Transverse colon (tissue), 4 donors: ENCODE measurements at regions not wholly inside any gene's neighbourhood (a gene's known extent, or its start where the extent isn't known, plus 50 kb on each side); places are given as distances from the start of the nearest gene placed in this dataset.

Experiments
- DNase-seq: peaks from one replicate; pipeline ENCODE4 v3.0.0-alpha.2; 2019
- H3K27ac ChIP-seq, 4 donors: fragments of 200-600 bp; sonication (generic); 2 replicates each; pipeline ENCODE4 v1.5.1; 2016 to 2018; ENCODE audit warnings: inconsistent platforms in 4 of 4
- H3K27me3 ChIP-seq: fragments of 200-600 bp; sonication (generic); 2 replicates; pipeline ENCODE4 v1.5.1; 2017; ENCODE audit warnings: inconsistent platforms
- H3K36me3 ChIP-seq, 4 donors: fragments of 200-600 bp; sonication (generic); 2 replicates each; pipeline ENCODE4 v1.5.1; 2017 to 2019; ENCODE audit warnings: inconsistent platforms in 4 of 4
- H3K4me1 ChIP-seq, 4 donors: fragments of 200-600 bp; sonication (generic); 2 replicates each; pipeline ENCODE4 v1.5.1; 2017 to 2020; ENCODE audit warnings: inconsistent platforms in 4 of 4
- H3K4me3 ChIP-seq, 4 donors: fragments of 200-600 bp; sonication (generic); 1 replicate in 1 of 4; 2 replicates in 3 of 4; pipeline versions ENCODE4 v1.5.1 to v1.6.1; 2017 to 2019; ENCODE audit warnings: inconsistent platforms in 4 of 4
- H3K9me3 ChIP-seq, 2 donors: fragments of 200-600 bp; sonication (generic); 2 replicates each; pipeline ENCODE4 v1.5.1; 2017 to 2019; ENCODE audit warnings: inconsistent platforms in 2 of 2
- CTCF ChIP-seq, 5 experiments: fragments of 200-600 bp in 3 of 5; fragments of 450-650 bp in 2 of 5; sonication (generic) in 3 of 5; IDR thresholded peaks; 1 replicate in 2 of 5; 2 replicates in 3 of 5; pipeline ENCODE4 v1.5.1; 2016 to 2017; ENCODE audit warnings: antibody characterized with exemption in 5 of 5, inconsistent platforms in 3 of 5, mild to moderate bottlenecking in 2 of 5, moderate library complexity in 1 of 5
- EP300 ChIP-seq: sonication (generic); formaldehyde crosslinking; IDR thresholded peaks from one replicate; pipeline ENCODE4 v1.6.1; 2017; ENCODE audit warnings: antibody characterized with exemption, low read depth
- POLR2A ChIP-seq: fragments of 450-650 bp; IDR thresholded peaks from one replicate; pipeline ENCODE4 v1.6.1; 2016; ENCODE audit warnings: antibody characterized with exemption, mild to moderate bottlenecking, moderate library complexity
- POLR2AphosphoS5 ChIP-seq, 3 donors: sonication (generic); formaldehyde crosslinking; IDR thresholded peaks; one replicate each; pipeline ENCODE4 v1.6.1; 2016; ENCODE audit warnings: antibody characterized with exemption in 3 of 3
- WGBS, 2 donors: methylation state at CpG; one replicate each; pipeline ENCODE4 v1.1.5; 2018; ENCODE audit warnings: low coverage in 1 of 2; 5-methylcytosine and 5-hydroxymethylcytosine counted together
- in situ Hi-C, 4 donors: fragments of 200-750 bp; cut with MboI; loops; one replicate each; pipeline versions ENCODE4 v1.15.0 to v1.15.1; 2017; ENCODE audit warnings: low sequenced_read_pairs in 3 of 4, low pct_ligation_motif_present in 1 of 4, low pct_unique_long_range_greater_than_20kb in 1 of 4
- intact Hi-C: fragments of 100-400 bp; cut with DNase I; formaldehyde crosslinking; loops from one replicate; pipeline ENCODE4 v1.15.1; 2023; ENCODE audit warnings: low total_unique reads

DNA sequence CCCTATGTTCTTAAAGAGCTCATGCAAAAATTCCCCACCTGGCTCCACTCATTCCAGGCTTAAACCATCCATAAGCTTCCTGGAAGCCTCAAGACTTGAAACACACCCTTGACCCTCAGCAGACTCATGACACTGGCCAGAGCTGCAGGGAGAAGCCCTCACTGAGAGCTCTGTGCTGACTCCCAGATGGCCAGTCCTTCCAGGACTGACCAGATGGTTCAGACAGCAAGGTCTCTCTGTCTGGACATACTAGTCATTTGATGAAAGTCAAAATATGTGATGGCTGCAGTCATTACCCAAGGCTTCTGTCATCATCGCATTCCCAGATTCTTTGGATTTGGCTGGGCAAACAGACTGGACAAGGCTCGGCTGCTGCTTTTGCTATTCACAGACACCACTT is 397.4 kb downstream of the FOXO1 start:
- H3K4me3 ChIP-seq: no peak overlapping the region
- 77% methylated on average over 2 of the region's 2 CpGs; no CpG with 5 or more reads in 1 of the 2 donors for WGBS, 2 donors
- H3K4me1 ChIP-seq: peaks cover 0 to 19% (median 4%) of the 10 kb centered on the region in 4 donors
- TF ChIP-seq POLR2A (no peak), EP300 (no peak), POLR2AphosphoS5 (IDR thresholded peaks at IDR 0.05) (peak in 1 of 3 donors; percentile 36), CTCF (IDR thresholded peaks at IDR 0.05) (no peak)
- H3K36me3 ChIP-seq: no peaks in the 10 kb centered on the region
- intact Hi-C loops: no loop called here
- DNase-seq: no peak
- H3K9me3 ChIP-seq: no peaks in the 10 kb centered on the region
- H3K27me3 ChIP-seq: no peaks in the 10 kb centered on the region
- no peak overlapping the region for H3K27ac ChIP-seq
- in situ Hi-C loops: no loop called here

DNA sequence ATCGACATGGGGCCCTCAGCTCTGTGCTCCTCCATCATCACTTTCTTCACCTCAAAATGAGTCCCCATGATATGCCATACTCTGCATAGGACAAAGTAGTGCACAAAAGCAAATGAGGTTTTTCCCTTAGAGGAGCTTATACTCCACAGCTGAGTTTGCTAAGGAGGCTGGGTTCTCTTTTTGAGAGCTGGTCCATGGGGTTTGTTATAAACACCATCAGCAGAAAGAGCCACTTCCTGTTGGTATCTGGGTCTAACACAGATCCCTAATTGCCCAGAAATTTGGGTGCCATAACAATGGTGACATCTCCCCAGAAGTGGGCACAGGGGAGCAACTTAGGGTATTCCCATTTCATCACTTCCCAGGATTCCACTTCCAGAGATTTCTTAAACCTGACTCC is 395.7 kb downstream of the FOXO1 start:
- in situ Hi-C loops (no loop called here), intact Hi-C loops (no loop called here)
- H3K27ac ChIP-seq: peak overlapping the region in 1 of 4 donors; percentile 53
- peaks cover 0 to 19% (median 4%) of the 10 kb centered on the region in 4 donors for H3K4me1 ChIP-seq
- no peak overlapping the region for H3K4me3 ChIP-seq
- H3K36me3 ChIP-seq: no peaks in the 10 kb centered on the region
- 100% methylated on average over 1 of the region's 1 CpG for WGBS, 2 donors
- no peak for TF ChIP-seq CTCF (IDR thresholded peaks at IDR 0.05)
- TF ChIP-seq POLR2AphosphoS5 (IDR thresholded peaks at IDR 0.05): no peak
- no peak for TF ChIP-seq POLR2A
- no peak for TF ChIP-seq EP300
- no peaks in the 10 kb centered on the region for H3K27me3 ChIP-seq
- DNase-seq: no peak
- H3K9me3 ChIP-seq: no peaks in the 10 kb centered on the region

- Histone ChIP-seq H3K4me1 (peaks cover 0 to 19% (median 4%) of the 10 kb centered on the region in 4 donors), H3K9me3 (no peaks in the 10 kb centered on the region), H3K36me3 (no peaks in the 10 kb centered on the region), H3K27me3 (no peaks in the 10 kb centered on the region), H3K27ac (peak overlapping the region in 3 of 4 donors; percentile 53 to 72 (median 57)), H3K4me3 (no peak overlapping the region)
- no peak for TF ChIP-seq CTCF (IDR thresholded peaks at IDR 0.05)
- TF ChIP-seq POLR2AphosphoS5 (IDR thresholded peaks at IDR 0.05): no peak
- WGBS, 2 donors: 61% methylated on average over 7 of the region's 7 CpGs; no CpG with 5 or more reads in 1 of the 2 donors
- intact Hi-C loops: no loop called here
- DNase-seq: peak; percentile 14
- in situ Hi-C loops: no loop called here
These were observed 395.1 kb downstream of the FOXO1 start for GRCh38 chr13:40271271-40271885.

DNA sequence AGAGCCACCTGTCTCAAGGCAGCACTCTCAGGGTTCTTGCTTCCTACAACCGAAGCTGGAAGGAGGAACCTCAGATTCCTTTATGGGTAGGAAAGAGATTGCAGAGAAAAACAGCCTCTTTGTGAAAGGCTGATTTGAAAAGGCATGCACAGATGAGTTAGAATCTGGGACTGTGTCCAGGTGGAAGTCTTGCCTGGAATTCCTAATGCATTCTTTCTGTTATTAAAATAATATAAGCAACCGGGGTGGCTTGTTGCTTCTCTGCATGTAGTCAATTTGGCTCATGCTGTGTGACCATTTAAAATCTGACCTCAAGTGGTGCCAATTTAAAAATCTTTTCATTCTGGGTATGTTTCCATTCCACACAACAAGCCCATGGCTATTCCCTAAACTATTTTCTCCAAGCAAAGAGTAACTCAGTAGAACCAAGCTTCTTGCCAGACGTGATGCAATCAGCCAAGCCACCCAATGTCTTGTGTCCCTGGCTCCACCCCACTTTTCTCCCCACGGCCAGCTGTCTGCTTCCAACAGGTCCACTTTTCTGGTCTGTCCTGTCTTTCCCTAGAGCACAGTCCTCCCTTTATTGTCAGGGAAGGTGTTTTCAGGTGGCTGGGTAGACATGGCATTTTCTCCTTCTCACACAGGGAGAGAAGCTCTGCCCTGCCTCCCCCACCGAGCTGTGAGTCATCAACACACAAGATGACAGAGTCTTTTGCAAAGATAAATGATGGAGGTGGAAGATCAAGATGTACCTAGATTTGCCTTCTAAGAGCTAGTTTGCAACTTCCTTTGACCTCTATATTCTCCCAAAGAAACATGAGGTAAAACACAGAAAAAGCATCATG is 394.3 kb downstream of the FOXO1 start:
- Histone ChIP-seq H3K4me1 (peaks cover 0 to 19% (median 4%) of the 10 kb centered on the region in 4 donors), H3K9me3 (no peaks in the 10 kb centered on the region), H3K27me3 (no peaks in the 10 kb centered on the region), H3K27ac (peak overlapping the region in 3 of 4 donors; percentile 53 to 72 (median 57)), H3K36me3 (no peaks in the 10 kb centered on the region), H3K4me3 (no peak overlapping the region)
- DNase-seq: peak; percentile 38
- 48 to 80% methylated on average over 1 to 5 of the region's 5 CpGs for WGBS, 2 donors
- intact Hi-C loops: no loop called here
- TF ChIP-seq POLR2AphosphoS5 (IDR thresholded peaks at IDR 0.05) (peak in 1 of 3 donors; percentile 21), EP300 (no peak), POLR2A (no peak), CTCF (IDR thresholded peaks at IDR 0.05) (no peak)
- in situ Hi-C loops: no loop called here
